Right cardiac atrium (tissue), 5 donors: ENCODE measurements at regions not wholly inside any gene's neighbourhood (a gene's known extent, or its start where the extent isn't known, plus 50 kb on each side); places are given as distances from the start of the nearest gene placed in this dataset.
"Not testable (repeated sequence)": the region's sequence is repeated elsewhere in the genome, so short reads cannot be mapped to it uniquely, and the experiment has no call there.

ENCODE experiments used
- ATAC-seq, 2 donors: fragments of 200-7000 bp; cut with Tn5 transposase; one replicate each; pipeline versions ENCODE4 v1.8.0 to v1.9.1; 2020; ENCODE audit warnings: moderate library complexity in 2 of 2, mild to moderate bottlenecking in 1 of 2
- DNase-seq, 3 donors: peaks; one replicate each; pipeline ENCODE4 v3.0.0-alpha.2; 2020
- H3K27ac ChIP-seq: one replicate; pipeline ENCODE4 v1.5.1; 2013; ENCODE audit warnings: mild to moderate bottlenecking, low read length, control low read depth, moderate library complexity
- H3K27me3 ChIP-seq: one replicate; pipeline ENCODE4 v1.6.1; 2013; ENCODE audit not compliant: control insufficient read depth, insufficient read depth
- H3K4me1 ChIP-seq: one replicate; pipeline ENCODE4 v1.6.1; 2013; ENCODE audit warnings: low read length; ENCODE audit not compliant: control insufficient read depth, insufficient read depth
- H3K4me3 ChIP-seq: one replicate; pipeline ENCODE4 v1.5.1; 2013; ENCODE audit warnings: low read length, control low read depth
- H3K9me3 ChIP-seq: one replicate; pipeline ENCODE4 v1.6.1; 2013; ENCODE audit warnings: low read length; ENCODE audit not compliant: control insufficient read depth
- WGBS: extraction: QIAGEN DNeasy Blood & Tissue Kit; methylation state at CpG from one replicate; pipeline ENCODE4 v1.1.7; 2013; 5-methylcytosine and 5-hydroxymethylcytosine counted together
- intact Hi-C, 4 donors: fragments of 100-400 bp; cut with DNase I; formaldehyde crosslinking; loops; one replicate each; pipeline versions ENCODE4 v1.11.0 to v1.14.0; 2022 to 2023
- donor health status: healthy with polysubstance abuse.
- donor health status: DM: no; HTN: yes; CAD: no.
- donor health status: DM: no; HTN: no; CAD: no.
- donor health status: DM: no; HTN: yes; CAD: no; lungs with severe emphysema.
- donor health status: DM: yes; HTN: yes; CAD: no.

- no peak overlapping the region for H3K27ac ChIP-seq
- WGBS = 86% methylated on average over 5 of the region's 5 CpGs
- no peaks in the 10 kb centered on the region for H3K27me3 ChIP-seq
- H3K9me3 ChIP-seq = no peaks in the 10 kb centered on the region
- ATAC-seq = no peak
- intact Hi-C loops = no loop called here
- H3K4me1 ChIP-seq = no peaks in the 10 kb centered on the region
- no peak overlapping the region for H3K4me3 ChIP-seq
- DNase-seq = no peak
Observed at GRCh38 chr21:20265707-20266440, 732.3 kb upstream of the NCAM2 start.

DNA sequence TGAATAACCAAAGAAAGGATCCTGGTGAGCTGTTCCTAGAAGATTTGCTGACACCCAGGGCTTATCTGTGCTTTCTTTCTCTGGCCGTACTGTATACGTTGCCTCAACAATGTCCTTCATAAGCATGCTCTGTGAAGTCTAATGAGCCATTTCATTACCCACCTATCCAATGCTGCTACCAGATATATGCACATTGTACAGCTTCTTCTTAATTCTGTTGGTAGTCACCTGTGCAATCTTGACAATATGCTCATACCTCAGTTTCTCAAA, 731.8 kb upstream of the NCAM2 start:
- intact Hi-C loops = no loop called here
- H3K4me3 ChIP-seq = no peak overlapping the region
- WGBS = 70% methylated on average over 2 of the region's 2 CpGs
- no peaks in the 10 kb centered on the region for H3K27me3 ChIP-seq
- ATAC-seq = no peak
- H3K4me1 ChIP-seq = no peaks in the 10 kb centered on the region
- no peaks in the 10 kb centered on the region for H3K9me3 ChIP-seq
- no peak for DNase-seq
- H3K27ac ChIP-seq = no peak overlapping the region

GRCh38 chr21:20270365-20271055, 727.7 kb upstream of the NCAM2 start:
- no peak for DNase-seq
- Histone ChIP-seq H3K27me3 (no peaks in the 10 kb centered on the region), H3K4me1 (no peaks in the 10 kb centered on the region), H3K9me3 (no peaks in the 10 kb centered on the region), H3K27ac (no peak overlapping the region), H3K4me3 (no peak overlapping the region)
- ATAC-seq = no peak
- intact Hi-C loops = no loop called here
- WGBS = 83% methylated on average over 11 of the region's 11 CpGs

GRCh38 chr21:20272791-20273362, 725.3 kb upstream of the NCAM2 start:
- Histone ChIP-seq H3K9me3 (no peaks in the 10 kb centered on the region), H3K27me3 (no peaks in the 10 kb centered on the region), H3K4me3 (no peak overlapping the region), H3K4me1 (no peaks in the 10 kb centered on the region), H3K27ac (no peak overlapping the region)
- intact Hi-C loops = no loop called here
- DNase-seq (no peak), ATAC-seq (no peak)
- 45% methylated on average over 5 of the region's 5 CpGs for WGBS

DNA sequence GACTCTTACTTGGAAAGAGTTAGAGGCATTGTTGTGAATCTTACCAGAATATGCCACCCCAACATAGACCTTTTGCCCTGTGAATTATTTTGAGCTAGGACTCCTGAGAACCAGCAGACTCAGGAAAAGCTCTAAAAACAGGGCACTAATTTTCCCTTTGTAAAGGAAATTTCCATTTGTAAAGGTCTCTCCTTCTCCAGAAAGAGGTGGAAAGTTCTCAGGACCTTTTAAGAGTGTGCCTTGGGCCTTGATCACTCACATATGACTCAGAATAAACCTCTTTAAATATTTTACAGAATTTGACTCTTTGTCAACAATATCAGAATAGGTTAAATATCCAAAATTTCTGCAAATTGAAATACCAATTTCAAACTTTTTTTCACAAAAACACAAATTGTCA, 721.8 kb upstream of the NCAM2 start:
- intact Hi-C loops = no loop called here
- Histone ChIP-seq H3K27ac (no peak overlapping the region), H3K9me3 (no peaks in the 10 kb centered on the region), H3K4me1 (no peaks in the 10 kb centered on the region), H3K27me3 (no peaks in the 10 kb centered on the region), H3K4me3 (no peak overlapping the region)
- no peak for ATAC-seq
- DNase-seq = no peak

- ATAC-seq (no peak), DNase-seq (no peak)
- no peak overlapping the region for H3K27ac ChIP-seq
- WGBS = 96% methylated on average over 1 of the region's 1 CpG
- H3K4me1 ChIP-seq = no peaks in the 10 kb centered on the region
- H3K27me3 ChIP-seq = no peaks in the 10 kb centered on the region
- no peak overlapping the region for H3K4me3 ChIP-seq
- intact Hi-C loops = no loop called here
- H3K9me3 ChIP-seq = no peaks in the 10 kb centered on the region
Observed at GRCh38 chr21:20276954-20277353, 721.3 kb upstream of the NCAM2 start.

DNA sequence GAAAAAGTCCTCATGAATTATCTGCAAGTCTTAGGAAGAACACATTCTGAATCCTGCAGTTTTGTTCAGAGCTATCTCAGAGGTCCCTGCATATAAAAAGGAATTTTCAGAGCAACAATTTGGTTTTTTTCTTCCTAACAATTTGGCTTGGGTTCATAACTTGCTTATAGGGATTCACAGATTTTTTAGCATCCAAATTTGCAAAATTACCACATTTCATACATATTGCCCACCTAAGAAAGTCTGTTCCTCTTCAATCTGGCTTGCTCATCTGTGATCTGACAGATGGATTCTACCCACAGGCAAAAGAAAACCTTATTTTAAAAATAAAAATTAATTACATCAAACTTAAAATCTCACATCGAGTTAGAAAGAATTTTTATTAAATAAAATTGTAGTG, 714.4 kb upstream of the NCAM2 start:
- intact Hi-C loops = no loop called here
- no peak overlapping the region for H3K27ac ChIP-seq
- DNase-seq (no peak), ATAC-seq (no peak)
- no peaks in the 10 kb centered on the region for H3K4me1 ChIP-seq
- 83% methylated on average over 1 of the region's 1 CpG for WGBS
- H3K4me3 ChIP-seq = no peak overlapping the region
- no peaks in the 10 kb centered on the region for H3K27me3 ChIP-seq
- H3K9me3 ChIP-seq = no peaks in the 10 kb centered on the region

- no peak for ATAC-seq
- no peaks in the 10 kb centered on the region for H3K27me3 ChIP-seq
- no peaks in the 10 kb centered on the region for H3K4me1 ChIP-seq
- no peak overlapping the region for H3K27ac ChIP-seq
- DNase-seq = no peak
- WGBS = 82% methylated on average over 2 of the region's 2 CpGs
- intact Hi-C loops = no loop called here
- no peaks in the 10 kb centered on the region for H3K9me3 ChIP-seq
- H3K4me3 ChIP-seq = no peak overlapping the region
Observed at GRCh38 chr21:20292280-20292679, 705.9 kb upstream of the NCAM2 start.

DNA sequence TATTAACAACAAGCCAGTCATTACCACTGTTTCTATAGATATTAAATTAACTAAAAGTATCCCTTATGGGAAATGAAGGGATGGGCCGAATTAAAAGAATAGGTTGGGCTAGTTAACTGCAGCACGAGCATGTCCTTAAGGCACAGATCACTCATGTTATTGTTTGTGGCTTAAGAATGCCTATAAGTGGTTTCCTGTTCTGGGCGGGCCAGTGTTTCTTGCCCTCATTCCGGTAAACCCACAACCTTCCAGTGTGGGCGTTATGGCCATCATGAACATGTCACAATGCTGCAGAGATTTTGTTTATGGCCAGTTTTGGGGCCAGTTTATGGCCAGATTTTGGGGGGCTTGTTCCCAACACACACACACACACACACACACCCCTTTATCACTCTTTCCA, 705.4 kb upstream of the NCAM2 start:
- WGBS = 82% methylated on average over 5 of the region's 5 CpGs
- ATAC-seq, H3K4me1 ChIP-seq, H3K27me3 ChIP-seq, H3K4me3 ChIP-seq, H3K27ac ChIP-seq, intact Hi-C loops, DNase-seq, H3K9me3 ChIP-seq: not testable (repeated sequence)

GRCh38 chr21:20301395-20301794, 696.8 kb upstream of the NCAM2 start:
- ATAC-seq (no peak), DNase-seq (no peak)
- H3K27me3 ChIP-seq = no peaks in the 10 kb centered on the region
- 54% methylated on average over 1 of the region's 1 CpG for WGBS
- no peak overlapping the region for H3K4me3 ChIP-seq
- no peak overlapping the region for H3K27ac ChIP-seq
- H3K4me1 ChIP-seq = no peaks in the 10 kb centered on the region
- intact Hi-C loops = no loop called here
- H3K9me3 ChIP-seq = no peaks in the 10 kb centered on the region

DNA sequence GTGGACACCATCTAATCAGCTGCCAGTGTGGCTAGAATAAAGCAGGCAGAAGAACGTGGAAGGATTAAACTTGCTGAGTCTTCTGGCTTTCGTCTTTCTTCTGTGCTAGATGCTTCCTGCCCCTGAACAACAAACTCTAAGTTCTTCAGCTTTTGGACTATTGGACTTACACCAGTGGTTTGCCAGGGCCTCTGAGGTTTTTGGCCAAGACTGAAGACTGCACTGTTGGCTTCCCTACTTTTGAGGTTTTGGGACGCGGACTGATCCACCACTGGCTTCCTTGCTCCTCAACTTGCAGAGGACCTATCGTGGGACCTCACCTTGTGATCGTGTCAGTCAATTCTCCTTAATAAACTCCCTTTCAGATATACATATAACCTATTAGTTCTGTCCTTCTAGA, 696.1 kb upstream of the NCAM2 start:
- Histone ChIP-seq H3K9me3 (no peaks in the 10 kb centered on the region), H3K4me3 (no peak overlapping the region), H3K4me1 (no peaks in the 10 kb centered on the region), H3K27me3 (no peaks in the 10 kb centered on the region), H3K27ac (no peak overlapping the region)
- 88% methylated on average over 6 of the region's 6 CpGs for WGBS
- DNase-seq (no peak), ATAC-seq (no peak)
- intact Hi-C loops = no loop called here
